NCI-H1930 (cell line): ENCODE measurements at regions not wholly inside any gene's neighbourhood (a gene's known extent, or its start where the extent isn't known, plus 50 kb on each side); places are given as distances from the start of the nearest gene placed in this dataset.

ENCODE experiments used
- DNase-seq, 2 experiments: peaks; one replicate each; lab custom pipeline; 2025; lab: John Stamatoyannopoulos, UW

GRCh38 chr2:181305301-181306123 is 151.7 kb upstream of the ITGA4 start:
- no peak for DNase-seq

- no peak for DNase-seq
Observed at GRCh38 chr2:181306785-181307184, 150.4 kb upstream of the ITGA4 start.

DNA sequence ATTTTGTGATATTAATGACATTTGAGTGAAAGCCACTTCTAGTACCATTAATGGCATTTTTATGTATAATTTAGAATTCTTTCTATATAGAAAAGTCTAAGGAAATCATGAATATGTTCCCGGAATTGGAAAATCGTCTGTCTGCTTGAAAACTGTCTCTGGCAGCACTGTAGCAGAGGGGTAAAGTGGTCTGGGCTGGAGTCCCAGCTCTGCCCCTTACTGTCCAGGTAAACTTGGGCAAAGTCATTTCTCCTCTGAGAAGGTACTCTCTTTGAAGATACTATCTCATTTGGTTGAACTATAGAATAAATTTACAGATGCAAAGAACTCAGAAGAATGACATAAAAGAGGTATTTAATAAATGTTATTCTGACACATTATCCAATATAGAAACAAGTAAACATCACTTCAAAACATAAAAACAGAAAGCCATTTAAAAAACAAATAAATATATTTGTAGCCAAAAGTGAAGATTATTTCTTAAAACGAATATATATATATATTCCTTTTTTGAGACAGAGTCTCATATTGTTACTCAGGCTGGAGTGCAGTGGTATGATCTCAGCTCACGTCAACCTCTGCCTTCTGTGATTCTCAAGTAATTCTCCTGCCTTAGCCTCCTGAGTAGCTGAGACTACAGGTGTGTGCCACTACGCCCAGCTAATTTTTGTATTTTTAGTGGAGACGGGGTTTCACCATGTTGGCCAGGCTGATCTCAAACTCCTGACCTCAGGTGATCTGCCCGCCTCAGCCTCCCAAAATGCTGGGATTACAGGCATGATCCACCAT is 149.8 kb upstream of the ITGA4 start:
- no peak for DNase-seq

GRCh38 chr2:181308766-181309515 is 148.2 kb upstream of the ITGA4 start:
- DNase-seq, result no peak

GRCh38 chr2:181309586-181309985 is 147.6 kb upstream of the ITGA4 start:
- no peak for DNase-seq

GRCh38 chr2:181310967-181311366 is 146.2 kb upstream of the ITGA4 start:
- no peak for DNase-seq

DNA sequence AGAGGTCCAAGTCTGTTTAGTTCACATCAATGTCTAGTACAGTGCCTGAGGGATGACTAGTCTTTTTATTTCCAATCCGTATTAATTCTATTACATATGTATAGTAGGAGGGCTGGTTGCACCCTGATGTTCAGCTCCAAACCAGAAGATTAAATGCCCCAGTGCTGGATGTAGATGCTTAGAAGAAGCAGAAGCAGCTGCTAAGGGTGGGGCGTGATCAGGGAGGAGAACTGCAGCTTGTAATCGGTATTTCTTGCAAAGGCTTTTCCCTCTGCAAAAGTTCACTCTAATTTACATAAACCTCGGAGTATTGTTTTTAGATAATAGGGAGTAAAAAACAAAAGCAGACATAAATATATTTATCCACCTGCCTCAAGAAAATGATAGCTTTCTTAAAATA is 145.3 kb upstream of the ITGA4 start:
- DNase-seq, result no peak

- DNase-seq, result no peak
Observed at GRCh38 chr2:181312515-181312927, 144.7 kb upstream of the ITGA4 start.

DNA sequence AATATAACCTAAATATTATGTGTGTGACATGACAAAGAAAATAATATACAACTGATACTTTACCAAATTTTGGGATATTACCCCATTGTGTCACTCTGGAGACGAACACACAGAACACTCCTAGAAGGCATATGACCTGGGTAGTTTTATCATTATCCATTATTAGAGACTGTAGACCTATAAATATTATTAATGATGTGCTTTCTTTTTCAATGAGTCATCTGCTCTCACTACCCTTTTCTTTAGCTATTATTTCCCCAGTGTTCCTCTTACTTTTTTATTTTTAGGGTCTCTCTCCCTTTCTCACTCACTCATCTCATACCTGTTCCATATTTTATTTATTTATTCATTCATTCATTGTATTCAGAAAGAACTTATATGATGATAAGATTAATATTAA is 143.3 kb upstream of the ITGA4 start:
- DNase-seq, result no peak

- no peak for DNase-seq
Observed at GRCh38 chr2:181314551-181314950, 142.6 kb upstream of the ITGA4 start.

DNA sequence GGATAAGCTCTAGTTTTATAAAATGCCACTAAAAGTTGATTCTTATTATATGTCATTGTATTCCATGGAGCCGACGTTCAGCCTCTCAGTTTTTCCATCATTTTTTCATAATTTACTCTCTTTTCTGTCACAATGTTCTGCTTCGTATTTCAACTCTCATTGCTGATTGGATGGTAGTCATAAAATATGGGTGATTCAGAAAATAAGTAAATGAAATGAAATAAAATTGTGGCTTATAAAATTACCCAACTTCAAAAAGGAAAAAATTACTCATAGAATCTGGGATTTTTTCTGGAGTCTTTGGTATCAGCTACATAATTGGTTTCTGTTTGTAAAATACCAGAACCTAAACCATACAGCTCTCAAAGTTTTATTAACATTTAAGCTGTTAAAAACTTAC is 139.7 kb upstream of the ITGA4 start:
- DNase-seq, result no peak

GRCh38 chr2:181318504-181319280 is 138.5 kb upstream of the ITGA4 start:
- no peak for DNase-seq

GRCh38 chr2:181319286-181319685 is 137.9 kb upstream of the ITGA4 start:
- DNase-seq, result no peak

GRCh38 chr2:181320638-181321037 is 136.5 kb upstream of the ITGA4 start:
- DNase-seq, result no peak

DNA sequence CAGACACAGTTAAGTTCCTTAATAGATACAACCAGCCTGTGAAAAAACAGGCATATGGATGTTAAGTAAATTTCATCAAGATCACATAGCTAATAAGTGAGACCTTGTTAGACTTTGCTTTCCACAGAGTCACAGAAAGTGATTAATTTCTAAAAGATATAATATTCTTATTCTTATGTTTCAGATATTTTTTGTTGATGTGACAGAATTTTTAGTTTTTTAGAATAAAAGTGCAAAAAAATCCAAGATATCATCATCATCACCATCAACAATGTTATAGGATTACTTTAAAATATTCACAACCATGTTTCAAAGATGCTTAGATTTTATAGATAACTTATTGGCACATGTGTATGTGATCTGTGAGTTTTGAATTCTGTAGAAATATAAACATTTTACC is 132.3 kb upstream of the ITGA4 start:
- DNase-seq, result no peak

DNA sequence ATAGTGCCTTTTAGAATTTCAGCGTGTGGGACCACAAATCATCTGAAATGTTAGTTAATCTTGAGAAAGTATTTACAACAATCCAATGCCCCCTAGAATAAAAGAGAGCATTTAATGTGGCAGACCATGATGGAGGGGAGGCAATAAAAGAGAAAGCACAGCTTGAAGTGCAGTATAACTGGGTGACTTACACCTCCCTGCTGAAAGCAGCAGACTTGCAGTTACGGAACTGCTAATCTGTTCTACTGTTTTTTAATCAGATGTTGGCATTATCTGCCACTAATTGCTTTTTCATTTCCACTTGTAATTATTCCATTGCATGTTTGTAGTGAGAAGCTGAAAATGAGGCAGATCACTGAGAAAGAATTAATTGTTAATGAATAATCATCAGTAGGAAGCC is 130.5 kb upstream of the ITGA4 start:
- no peak for DNase-seq

DNA sequence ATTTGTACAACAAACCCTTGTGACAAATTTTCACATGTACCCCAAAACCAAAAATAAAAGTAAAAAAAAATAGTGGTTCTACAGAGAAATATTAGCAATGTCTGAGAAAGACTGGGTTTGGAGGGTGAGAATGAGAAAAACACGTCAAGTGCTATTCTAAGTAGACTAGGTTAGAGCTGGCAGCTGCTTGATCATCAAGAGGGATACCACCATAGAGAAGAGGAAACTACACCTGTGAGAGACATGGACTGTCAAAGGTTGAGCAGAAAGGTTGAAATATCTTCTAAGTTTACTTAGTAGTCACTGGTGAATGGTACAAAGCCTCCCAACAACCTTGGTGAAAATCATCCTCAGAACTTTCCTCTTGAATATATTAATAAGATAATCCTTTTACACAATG is 126.9 kb upstream of the ITGA4 start:
- DNase-seq, result no peak

- no peak for DNase-seq
Observed at GRCh38 chr2:181332044-181332605, 125.1 kb upstream of the ITGA4 start.

GRCh38 chr2:181334158-181334826 is 122.9 kb upstream of the ITGA4 start:
- no peak for DNase-seq

DNA sequence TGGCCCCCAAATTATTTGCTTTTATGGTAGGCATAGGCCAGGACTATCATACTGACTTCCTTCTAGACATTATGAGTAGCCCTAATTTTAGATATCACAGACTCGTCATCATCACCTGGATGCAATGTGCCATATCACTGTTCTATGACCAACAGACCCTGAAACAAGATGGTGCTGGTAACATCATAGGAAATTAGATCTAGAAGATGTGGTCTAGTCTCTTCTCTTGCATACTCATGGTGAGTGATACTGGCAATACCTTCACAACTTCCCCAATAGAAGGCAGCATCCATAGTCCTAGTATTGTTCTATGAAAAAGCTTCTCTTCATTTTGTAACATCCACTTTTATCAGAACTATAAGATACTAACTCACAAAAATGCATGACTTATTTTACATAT is 116.3 kb upstream of the ITGA4 start:
- DNase-seq, result no peak
